Activated gamma-delta T cell (primary cell): ENCODE measurements at regions not wholly inside any gene's neighbourhood (a gene's known extent, or its start where the extent isn't known, plus 50 kb on each side); places are given as distances from the start of the nearest gene placed in this dataset.

ENCODE experiments used
- DNase-seq: peaks from one replicate; lab custom pipeline; 2025; lab: John Stamatoyannopoulos, UW

DNA sequence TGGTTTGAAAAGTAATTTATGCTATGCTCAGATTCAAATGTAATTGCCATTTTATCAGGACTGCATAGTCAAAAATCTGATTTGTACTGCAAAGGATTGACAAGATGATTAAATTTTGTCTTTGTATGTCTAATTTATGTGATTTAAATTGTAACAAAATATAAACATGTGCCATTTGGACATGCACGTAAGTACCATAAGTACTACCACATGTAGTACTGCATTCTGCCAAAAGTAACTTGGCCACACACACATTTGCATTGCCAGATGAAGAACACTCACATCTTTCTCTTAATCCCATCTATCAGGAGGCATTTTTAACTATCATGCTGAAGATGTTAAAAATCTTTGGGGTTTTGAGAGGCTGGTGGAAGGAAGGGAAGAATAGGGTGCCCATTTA, 133.3 kb downstream of the KLF12 start:
- no peak for DNase-seq

DNA sequence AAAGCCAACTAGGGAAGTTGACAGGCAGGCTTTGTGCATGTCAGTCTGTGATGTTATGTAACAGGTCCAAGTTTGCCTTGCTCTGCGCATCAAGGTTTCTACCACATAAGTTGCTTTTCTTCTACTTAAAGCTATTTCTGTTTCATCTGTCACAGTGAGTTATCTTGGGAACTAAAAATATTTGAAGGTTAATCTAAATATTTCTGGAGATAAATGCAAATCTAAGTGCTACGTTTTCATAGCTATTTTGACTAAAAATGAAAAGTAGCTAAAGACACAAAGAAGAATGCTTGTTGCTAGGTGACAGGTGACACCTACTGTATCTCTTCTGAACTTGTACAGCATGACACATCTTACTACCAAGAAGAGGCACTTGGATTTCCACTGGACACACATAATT, 135.6 kb downstream of the KLF12 start:
- DNase-seq = no peak

DNA sequence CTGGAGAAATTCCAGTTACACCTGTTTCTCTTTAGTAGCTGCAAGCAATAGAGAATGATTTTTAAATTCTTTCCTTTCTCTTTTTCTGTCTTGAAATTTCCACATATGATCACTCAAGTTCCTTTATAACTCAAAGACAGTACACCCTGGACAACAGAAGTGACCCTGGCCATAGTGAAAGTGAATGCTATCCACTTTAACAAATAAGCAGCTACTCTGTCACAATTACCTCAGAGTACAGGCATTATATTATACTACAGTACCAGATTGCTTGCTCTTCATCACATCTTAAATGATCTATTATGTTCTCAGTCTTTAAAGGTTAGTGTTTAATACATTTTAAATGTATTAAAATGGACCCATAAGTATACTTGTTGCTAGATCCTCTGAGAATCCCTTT, 136.2 kb downstream of the KLF12 start:
- no peak for DNase-seq

DNA sequence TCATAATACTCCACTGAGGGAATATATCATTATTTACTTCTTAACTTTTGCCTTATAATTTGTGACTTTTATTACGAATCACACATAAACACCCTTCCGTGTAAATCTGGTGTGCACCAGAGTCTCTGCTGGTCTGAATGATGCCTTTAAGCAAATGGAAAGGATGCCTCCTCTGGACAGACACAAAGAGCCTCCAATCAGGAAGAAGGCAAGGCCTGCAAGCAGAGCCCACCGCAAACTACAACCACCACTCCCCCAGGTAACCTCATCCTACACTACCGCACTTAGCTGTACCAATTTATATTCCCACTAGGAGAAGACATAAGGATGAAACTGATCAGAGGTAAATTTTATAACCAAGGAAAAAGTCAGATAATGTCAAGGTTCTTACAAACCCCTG, 137.6 kb downstream of the KLF12 start:
- no peak for DNase-seq

DNA sequence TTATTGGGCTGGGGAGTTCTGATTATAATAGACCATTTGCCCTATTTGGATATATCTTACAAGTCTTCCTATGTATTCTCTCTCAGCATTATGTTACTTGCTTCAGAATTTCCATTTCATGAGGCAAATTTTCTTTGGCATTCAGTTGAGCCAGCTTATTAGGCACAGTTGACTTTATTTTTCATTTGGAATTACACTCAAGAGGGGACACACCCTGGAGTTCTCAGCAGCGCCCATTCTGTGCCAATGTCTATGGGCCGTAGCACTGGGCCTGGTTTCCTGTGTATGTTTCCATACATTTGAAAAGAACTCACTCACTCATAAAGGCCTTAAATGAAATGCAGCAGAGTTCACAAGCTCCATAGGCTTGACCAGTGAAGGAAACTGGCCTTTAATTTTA, 138.5 kb downstream of the KLF12 start:
- DNase-seq = no peak

DNA sequence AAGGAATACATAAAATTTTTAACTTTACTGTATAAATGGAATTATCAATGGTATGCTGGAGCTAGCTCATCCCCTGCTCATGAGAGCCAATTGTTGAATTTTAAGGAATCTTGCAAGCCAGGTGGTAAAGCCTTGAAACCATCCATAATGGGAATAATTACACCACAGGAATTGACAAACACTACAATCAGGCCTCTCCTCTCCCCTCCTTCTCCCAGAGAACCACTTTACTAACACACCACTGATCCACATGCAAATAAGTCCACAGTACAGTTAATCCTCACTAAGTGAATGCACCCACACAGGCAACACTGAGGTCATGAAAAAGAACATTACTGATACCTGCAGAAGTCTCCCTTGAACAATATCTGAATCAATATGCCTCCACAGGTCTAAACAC, 140.5 kb downstream of the KLF12 start:
- no peak for DNase-seq

DNA sequence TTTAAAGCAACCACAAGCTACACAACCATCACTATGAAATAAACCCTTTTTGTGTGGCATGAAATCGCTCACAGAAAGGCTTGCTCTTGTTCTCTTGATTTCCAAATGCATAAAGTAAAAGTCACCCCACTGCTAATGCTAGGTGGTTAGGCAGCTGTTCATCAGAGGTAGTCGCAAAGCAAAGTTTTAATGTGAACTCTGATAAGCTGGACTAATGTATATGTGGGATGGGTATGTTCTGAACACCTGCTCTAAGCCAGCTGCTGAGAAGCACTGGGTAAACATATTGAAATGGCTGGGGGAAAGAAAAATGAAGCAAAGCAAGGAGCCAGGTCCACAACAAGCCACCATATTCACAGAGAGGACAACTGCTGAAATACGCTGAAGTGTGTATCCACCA, 142.3 kb downstream of the KLF12 start:
- DNase-seq = no peak

DNA sequence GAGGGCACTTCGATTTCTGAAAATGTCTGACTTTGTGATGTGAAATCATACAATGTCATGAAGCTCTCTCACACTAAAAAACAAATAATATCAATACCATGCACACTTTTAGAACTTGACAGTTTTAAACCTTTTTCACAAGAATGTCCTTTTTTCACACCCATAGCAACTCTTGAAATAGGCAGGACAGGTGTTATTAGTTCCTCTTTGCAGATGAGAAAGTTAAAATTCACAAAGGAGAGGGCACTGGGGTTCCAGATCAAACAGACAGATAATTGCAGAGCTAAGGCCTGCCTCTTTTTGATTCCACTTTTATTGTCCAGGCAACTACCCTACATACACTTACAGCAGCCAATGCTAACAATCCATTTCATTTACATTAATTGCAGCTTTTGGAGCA, 142.8 kb downstream of the KLF12 start:
- no peak for DNase-seq

DNA sequence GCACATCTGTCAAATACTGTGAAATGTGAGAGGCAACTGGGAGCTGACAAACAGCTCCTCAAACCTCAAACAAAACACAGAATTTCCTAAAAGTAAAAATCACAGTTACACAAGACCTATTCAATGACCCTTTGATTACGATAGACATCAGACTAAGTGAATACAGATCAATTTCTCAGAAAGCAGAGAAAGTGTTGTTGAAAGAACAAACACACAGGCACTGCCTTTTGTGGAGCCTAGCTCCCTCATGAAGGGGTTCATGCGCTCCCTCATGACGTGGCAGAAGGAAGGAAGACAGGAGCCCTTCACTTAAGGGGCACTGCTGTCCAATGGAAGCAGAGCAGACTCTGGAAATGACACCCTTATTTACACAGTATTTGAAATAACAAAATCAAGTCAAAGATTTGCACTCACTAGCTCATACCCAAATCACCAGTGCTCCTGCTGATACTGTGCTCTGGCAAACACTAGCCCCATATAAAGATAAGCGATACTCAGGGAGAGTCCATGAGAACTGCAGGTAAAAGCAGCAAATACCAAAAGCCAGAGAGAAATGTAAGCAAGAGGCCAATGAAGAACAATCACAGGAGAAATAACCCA, 144.9 kb downstream of the KLF12 start:
- DNase-seq = no peak

DNA sequence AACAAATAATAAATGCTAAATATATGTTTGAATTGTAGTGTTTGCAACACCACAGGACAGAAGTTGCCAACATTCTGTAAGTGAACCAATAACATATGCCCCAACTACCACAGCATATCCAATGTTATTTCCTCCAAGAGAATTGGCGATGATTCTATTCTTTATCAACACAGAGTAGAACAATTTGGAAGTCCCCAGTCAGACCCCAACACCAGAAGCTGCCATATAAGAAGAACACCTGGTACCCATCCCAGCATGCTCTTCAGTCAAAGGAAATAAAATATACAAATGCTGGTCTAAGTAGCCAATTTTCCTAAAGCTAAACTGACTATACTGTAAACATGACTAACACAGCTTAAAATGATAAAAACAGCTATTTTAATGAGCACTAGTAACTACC, 145.7 kb downstream of the KLF12 start:
- no peak for DNase-seq

DNA sequence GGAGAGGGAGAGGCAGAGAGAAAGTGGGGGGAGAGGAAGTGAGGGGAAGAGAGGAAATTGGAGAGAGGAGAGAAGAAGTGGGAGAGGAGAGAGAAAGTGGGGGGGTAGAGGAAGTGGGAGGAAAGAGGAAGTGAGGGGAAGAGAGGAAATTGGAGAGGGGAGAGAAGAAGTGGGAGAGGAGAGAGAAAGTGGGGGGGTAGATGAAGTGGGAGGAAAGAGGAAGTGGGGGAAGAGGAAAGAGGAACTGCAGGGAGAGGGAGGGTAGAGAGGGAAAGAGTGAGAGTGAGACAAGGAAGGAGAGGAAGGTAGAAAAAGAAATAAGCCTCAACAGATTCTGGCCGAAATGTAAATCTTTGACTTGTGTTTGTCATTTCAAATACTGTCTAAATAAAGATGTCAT, 146.6 kb downstream of the KLF12 start:
- DNase-seq = no peak

DNA sequence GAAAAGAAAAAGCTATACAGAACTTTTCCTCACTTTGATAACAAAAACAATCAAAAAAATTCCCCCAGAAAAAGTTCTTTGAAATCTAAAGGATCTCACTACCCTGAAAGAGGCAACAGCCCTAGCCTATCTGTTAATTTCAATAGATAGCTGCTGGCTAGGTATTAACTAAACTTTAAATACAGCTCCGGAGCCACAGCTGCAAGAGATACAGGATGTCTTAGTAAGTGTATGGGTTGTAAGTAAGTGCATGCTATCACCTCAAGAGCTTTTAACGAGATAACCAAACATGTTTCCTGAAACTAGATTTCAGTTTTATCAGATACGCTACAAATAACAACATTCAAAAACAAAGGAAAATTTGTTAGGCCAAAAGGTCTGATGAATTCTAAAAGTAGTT, 148.4 kb downstream of the KLF12 start:
- DNase-seq = no peak

DNA sequence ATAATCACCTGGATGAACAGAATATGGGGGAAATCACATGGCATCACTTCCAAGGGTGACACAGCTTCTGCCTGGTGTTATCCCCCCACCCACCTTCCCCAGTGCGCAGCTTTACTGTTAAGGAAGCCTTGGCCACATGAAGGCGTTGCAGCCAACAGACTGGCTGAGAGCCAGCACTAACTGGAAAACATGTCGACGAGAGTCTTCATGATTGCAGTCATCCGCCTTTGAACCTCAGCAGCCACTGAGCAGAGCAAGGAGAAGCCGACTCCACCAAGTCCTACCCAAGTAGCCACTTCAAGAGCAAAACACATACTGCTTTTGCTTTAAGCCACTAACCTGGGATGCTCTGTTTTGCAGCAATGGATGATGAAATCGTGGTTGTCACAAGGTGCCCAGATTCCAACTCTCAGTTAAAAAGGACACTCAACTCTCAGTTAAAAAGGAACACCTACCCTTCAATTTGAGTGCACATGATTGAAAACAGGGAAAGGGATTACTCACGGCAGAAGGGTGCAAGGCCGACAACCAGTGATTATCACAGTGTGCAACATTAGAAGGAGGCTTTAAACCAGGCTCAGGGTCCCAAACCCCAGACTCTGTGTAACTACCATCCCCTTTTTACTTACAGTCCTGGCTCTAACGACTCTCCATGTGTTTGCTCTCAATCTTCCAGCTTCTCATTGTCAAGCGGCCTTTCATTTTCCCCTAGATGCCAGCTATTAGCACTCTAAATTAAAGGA, 149.1 kb downstream of the KLF12 start:
- no peak for DNase-seq

DNA sequence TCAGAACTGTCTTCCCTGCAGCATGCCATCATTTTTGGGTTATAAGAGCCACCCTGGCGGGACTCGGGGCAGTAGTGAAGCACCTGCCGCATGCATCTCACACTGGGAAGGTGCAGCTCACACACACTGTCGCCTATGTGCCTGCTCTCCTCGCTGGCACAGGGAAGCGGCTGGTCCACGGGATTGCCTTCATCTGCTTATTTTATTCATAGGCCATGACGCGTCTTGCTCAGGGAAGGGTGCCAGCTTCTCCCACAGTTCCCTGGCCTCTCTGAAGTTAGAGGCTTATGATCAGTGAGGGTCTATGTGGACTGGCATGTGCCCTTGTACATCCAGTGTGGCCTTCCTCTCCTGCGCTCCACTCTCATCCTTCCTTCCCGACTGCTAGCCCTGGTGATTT, 150.0 kb downstream of the KLF12 start:
- no peak for DNase-seq

DNA sequence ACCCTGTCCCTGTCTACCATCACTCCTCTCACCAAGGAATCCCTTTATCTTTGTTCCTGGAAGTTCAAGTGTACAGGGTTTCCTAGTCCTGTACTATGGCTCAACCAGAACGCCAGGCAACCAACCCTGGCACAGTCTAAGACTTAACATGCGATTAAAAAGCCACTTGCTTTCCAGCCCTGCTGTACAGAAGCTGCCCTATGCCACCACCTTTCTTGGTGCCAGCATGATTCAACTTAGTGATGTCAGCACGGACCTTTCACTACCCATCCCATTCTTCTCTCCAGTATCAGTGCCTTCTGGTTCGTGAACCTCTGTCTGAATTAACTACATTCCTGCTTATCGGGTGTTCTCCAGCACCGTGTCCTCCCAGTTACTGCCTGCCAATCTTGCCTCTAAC, 151.1 kb downstream of the KLF12 start:
- DNase-seq = no peak

DNA sequence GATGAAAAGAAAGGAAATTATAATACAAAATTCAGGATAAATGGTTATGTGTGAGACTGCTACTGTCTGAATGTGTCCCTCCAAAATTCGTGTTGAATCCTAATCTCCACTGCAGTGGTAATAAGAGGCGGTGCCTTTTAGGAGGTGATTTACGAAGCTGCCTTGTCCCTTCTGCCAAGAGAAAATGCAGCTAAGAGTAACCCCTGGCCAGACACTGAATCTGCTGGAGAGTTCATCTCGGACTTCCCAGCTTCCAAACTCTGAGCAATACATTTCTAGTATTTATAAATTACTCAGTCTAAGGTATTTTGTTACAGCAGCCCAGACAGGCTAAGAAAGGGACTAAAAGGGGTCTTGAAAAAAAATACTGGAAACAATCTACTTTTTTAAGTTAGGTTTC, 152.6 kb downstream of the KLF12 start:
- no peak for DNase-seq

DNA sequence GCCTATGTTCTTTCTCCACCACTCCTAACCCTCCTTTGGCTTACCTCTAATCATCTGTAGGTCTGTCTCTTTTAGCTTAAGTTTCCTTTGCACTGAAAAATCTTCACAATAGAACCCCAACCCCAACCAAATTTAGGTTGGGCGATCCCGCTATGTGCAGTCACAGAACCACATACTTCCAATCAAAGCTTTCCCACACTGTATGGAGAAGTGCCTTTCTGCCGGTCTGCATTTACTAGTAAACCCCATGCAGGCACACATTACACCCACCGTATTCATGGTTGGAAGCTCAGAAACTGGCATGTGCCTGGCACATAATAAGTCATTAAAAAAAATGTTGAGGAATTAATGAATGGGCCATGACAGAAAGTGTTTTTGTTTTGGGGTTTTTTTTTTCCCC, 158.4 kb downstream of the KLF12 start:
- DNase-seq = no peak

DNA sequence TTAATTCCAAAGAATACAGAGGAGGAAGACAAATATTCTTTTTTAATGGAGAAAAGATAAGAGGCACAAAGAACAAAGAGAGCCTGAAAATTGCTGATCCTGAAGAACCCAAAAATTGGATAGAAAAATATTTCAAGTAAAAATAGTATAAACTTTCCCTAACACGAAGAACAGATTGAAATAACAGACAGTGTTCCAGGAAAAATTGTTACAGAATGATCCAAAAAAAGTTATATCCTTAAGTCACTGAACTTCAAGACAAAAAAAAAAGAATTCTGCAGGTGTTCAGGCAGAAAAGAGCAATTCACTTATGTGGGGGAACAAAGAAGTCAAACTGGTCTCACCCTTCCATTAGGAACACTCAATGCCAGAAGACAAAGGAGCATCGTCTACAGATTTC, 160.2 kb downstream of the KLF12 start:
- DNase-seq = no peak

DNA sequence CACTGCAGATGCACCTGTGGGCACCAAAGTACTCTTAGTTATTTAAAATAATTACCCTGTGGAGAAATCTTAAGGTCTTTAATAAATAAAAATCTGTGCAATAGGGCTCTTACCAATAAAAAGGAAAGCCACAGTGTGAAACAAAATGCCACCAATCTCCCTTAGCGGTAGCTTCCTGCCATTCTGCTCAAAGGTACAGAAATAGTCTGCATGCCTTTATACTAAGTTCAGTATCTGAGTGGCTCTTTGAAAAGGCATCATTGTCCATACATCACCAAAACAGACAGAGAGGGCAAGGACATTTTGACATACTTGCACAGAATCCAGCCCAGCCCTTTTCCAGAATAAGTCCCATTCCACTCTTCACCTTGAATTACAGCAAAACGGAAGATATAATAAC, 161.0 kb downstream of the KLF12 start:
- DNase-seq = no peak

DNA sequence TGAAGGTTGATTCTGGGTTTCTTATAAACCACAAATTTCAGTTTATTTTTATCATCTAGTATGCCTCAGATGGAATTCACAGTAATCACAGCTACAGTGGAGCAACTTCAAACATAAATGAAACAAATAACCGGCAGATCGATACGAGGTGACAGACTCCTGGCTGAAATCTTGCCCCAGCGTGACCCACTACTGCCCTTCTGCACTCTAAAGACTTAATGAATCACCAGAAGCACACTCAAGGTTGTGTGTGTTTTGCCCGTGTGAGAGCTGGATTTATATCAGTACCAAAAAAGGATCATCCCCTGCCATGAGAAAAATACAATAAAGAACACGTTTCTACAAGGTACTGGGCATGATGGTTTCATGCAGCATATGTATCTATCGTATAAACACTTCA, 161.7 kb downstream of the KLF12 start:
- DNase-seq = no peak

DNA sequence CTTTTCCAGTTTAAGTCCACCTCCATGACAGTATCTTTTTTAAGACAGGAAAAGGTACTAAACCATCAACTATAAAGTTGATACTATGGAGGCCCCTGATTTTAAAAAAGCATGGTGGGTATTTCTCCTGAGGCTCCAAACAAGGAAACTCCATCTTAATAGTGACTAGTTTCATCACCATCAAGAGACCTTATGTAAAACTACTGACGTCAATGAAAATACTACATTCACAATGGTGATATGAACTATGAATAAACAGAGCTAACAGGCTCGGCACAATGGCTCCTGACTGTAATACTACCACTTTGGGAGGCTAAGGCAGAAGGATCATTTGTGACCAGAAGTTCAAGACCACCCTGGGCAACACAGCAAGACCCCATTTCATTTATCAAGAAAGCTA, 162.7 kb downstream of the KLF12 start:
- DNase-seq = no peak

DNA sequence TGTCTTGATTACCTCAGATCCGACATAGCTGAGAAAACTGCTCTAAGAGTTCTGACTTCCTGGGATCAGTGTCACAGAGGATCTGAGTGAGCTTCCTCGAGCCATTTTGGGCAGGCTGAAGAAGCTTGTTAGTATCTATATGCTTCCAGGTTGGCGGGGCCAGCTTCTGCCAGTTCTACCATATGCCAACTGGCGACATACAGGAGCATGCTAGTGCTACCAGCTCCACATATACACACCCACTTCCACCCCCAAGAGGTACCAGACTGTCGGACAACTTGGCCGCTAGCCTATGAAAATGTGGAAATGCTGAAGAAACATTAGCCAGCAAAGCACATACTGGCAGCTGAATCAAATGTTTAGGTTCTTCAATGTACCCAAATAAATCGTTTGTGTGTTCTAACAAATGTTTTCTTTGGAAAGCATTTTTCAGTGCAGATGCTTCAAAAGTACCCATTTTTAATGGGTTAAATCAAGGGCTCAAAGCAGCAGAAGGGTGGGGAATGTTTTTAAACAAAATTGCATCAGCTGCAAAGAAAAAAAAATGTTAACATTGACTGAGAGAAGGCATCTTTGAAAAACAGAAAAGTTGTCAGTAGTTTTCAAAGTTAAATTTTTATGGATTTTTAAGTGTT, 163.7 kb downstream of the KLF12 start:
- DNase-seq = no peak

DNA sequence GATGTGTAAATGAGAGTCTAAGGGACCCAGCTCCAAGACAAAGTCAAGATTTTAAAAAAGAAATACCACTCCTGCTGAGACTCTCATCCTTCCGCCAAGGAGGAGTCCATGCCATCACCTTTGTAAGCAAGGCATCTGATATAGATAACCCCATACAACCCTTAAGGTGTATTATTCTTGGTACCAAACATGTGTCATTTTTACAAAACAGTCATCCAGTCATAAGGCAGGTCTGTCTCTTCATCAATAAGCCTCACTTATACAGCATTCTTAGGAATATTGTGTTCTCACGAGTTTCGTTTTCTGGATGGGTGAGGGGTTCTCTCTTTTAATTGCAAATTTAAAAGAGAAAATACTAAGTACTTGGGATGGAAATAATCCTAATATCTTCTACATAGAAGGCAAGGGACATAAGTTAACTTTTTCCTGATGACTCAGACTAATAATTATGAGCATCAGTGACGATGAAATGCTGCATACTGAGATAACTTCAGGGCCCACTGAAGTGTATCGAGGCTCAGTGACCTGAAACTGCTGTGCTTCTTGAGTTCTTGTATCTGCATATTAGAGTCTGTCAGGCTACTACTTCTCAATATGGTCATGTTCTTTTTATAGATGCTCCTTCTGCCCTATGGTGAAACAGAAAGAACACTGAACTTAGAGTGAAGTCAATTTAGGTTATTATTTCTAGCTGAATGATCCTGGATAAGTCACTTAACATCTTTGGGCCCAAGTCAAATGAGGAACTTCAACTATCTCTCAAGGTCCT, 166.6 kb downstream of the KLF12 start:
- DNase-seq = no peak
